ENCODE measurements at regions not wholly inside any gene's neighbourhood (a gene's known extent, or its start where the extent isn't known, plus 50 kb on each side); places are given as distances from the start of the nearest gene placed in this dataset.
A peak's percentile ranks its signal among the peaks of the same experiment; 100 is the strongest.

- DNase-seq, result no peak
These were observed 205.8 kb downstream of the SPCS3 start for GRCh38 chr4:176525576-176525975.

DNA sequence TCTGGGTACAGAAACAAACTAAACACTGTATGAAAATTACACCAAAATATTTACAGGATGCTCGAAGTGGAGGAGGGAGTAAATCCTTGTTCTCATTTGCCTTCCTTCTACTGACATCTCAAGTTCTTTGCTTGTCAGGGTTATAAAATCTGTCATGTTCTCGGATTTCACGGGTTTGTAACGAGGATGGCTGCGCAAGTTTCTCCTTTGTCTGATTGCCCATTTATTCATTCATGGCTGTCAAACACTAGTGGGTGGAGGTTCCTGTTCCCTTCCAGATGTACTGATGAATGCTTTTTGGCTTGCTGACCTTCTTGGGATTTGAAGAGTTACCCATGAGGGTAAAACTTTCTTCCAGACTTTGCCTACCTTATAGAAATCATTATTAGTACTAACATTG, 206.9 kb downstream of the SPCS3 start:
- DNase-seq, result no peak

- DNase-seq, result no peak
These were observed 209.8 kb downstream of the SPCS3 start for GRCh38 chr4:176529574-176529973.

DNA sequence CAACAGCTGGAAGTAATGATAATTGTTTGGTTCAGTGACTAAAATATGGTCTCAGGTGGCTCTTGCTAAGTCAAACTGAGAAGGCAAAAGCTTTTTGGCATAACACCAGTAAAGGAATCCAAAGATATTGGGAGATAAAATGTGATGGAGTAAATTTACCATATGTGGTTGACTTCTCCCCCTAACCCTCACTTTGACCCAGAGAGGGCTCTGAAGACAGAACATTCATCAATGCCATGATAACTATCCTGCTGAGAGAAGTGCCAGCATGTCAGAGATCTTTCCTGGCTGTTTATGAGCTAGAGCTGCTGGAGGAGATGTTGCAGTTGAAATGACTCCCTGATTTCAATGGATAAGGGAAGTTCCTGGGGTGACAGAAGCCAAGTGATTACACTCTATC, 213.4 kb downstream of the SPCS3 start:
- DNase-seq, result no peak

DNA sequence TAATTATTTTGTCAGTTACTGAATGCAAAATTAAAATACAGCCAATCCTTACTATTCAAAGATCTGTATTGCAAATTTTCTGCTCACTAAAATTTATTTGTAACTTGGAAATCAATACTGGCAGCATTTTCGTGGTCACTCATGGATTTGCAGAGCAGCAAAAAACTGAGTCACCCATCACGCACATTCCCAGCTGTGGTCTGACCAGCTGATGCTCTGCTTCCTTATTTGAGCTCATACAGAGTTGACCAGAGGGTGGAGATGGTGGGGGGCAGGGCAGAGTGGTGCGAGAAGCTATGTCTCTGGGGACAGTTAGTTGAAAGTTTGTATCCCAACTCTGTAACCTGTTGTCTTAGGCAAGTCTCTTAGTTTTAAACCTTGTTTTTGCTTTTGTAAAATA, 214.8 kb downstream of the SPCS3 start:
- DNase-seq, result no peak

GRCh38 chr4:176538217-176538925, 218.6 kb downstream of the SPCS3 start:
- no peak for DNase-seq

- DNase-seq, result no peak
These were observed 219.5 kb downstream of the SPCS3 start for GRCh38 chr4:176539091-176539784.

DNA sequence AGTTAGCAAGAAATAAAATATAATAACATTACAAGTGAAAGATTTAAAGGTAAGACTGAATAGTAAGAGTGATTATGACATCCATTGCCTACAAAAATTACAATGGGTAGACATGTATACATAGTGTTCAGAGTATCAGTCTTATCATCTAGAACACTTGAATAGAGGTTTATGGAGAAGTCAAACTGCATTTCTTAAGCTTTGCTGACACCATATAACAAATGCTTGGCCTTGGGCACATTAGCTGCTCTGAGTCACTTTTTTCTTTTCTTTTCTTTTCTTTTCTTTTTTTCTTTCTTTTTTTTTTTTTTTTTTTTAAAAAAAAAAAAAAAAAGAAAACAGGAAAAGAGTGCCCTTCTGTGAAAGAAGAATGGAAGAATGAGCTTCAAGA, 220.0 kb downstream of the SPCS3 start:
- no peak for DNase-seq

DNA sequence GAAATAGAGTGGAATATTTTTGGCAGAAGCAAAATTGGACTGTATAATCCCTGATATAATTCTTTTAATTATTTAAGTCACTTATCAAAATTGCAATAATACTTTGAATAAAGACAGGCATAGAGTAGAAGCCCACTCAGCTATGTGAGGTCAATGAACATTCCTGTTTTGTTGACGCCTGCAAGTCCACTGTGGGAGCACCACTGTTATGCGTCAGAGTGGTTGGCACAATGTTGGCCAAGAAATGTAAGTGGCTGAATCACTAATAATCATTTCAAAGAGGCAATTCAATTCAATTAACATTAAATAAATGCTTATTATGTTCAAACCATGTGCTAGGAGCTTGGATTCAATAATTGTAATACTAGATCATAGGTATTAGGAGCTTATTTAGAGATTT, 221.0 kb downstream of the SPCS3 start:
- no peak for DNase-seq

DNA sequence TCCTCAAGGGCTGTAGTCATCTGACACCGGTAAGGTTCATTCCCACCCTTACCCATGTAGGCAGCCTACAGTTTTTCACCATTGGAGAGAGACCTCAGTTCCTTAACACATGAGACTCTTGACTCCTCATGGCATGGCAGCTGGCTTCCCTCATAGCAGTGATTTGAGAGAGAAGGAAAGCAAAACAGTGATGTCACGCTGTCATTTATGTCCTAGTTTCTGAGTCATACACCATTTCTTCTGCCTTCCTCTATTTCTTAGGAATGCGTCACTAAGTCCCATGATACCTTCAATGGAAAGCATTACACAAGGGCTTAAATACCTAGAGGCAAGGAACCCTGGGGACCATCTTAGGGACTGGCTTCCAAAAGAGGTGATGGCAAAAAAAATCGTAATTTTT, 226.1 kb downstream of the SPCS3 start:
- no peak for DNase-seq

DNA sequence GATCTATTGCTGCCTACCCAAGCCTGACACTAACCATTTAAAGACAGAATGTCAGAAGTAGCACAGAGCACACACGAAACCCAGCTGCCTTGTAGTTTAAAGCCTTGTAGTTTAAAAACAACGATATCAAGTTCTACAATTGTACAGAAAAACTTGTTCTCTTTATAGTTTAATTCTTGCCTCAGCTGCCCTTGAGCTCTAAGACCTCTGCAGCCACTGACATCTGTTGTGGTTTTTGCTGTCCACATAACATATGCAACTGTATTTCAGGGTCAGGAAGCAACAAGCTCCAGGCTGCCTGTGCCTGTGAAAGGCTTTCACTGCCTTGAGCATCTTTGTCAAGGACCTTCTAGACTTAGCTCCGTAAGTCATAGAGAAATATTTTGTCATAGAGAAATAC, 227.2 kb downstream of the SPCS3 start:
- no peak for DNase-seq

DNA sequence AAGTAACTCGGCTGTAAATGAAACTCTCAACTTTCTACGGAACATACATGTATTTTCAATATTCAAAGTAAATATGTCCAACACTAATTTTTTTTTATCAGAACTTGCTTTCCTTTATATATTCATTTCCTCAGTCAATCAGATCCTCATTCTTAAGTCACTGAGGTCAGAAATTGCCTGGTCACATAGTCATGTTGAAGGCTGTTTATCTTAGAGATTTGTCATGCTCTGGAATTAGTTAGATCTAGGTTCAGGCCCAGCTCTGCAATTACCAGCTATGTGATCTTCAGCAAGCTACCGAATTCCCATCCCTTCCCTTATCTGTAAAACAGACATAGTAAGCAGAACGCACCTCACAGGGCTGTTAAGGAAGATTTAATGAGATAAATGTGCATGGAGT, 228.8 kb downstream of the SPCS3 start:
- DNase-seq, result no peak

DNA sequence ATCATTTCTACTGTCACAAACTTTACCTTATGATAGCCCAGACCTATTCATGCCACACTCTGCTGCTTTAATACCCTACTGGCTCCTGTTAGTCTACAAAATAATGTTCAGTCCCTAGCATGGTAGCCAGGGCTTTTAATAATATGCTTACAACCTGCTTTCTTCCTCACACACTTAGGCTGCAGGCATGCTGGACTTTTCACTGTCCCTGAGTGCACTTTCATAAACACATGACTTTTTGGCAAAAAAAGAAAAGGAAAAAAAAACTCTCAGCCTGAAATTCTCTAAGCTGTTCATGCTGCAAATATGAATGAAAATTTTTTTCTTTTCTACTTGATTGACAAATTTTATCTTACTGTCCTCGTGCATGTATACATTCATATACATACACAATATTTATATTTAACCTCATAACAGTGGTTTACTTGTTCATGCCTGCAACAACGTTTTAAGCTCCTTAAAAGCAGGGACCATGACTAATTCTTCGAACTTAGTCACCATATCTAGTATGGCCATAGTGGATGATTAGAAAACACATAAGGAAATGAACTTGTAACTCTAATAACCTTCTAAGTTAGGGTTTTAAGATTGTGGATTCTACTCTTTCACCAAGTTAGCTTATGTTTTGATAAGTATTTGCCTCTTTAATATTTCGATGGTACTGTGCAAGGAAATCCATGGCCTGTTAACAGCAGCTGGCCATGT, 229.5 kb downstream of the SPCS3 start:
- DNase-seq, result no peak

GRCh38 chr4:176558661-176559060, 234.1 kb downstream of the VEGFC start:
- no peak for DNase-seq

DNA sequence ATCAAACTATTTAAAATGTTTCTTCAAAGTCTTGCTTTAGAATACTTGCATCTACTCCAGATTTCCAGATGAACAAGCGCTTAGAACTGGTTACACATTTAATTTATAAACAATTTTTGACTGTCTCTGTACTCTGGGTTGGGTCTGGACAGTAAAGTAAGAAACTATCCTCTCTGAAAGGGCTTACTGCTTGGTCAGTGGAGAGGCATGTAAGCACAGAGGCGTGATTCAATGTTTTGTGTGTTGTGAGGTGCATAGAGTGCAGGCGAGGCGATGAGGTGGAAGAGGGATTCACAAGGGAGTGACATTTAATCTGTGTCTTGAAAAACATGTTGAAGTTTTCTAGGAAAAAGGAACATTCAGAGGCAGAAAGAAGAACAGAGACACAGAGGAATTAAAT, 231.4 kb downstream of the VEGFC start:
- DNase-seq, result no peak

- DNase-seq, result no peak
These were observed 229.1 kb downstream of the VEGFC start for GRCh38 chr4:176563591-176563990.

DNA sequence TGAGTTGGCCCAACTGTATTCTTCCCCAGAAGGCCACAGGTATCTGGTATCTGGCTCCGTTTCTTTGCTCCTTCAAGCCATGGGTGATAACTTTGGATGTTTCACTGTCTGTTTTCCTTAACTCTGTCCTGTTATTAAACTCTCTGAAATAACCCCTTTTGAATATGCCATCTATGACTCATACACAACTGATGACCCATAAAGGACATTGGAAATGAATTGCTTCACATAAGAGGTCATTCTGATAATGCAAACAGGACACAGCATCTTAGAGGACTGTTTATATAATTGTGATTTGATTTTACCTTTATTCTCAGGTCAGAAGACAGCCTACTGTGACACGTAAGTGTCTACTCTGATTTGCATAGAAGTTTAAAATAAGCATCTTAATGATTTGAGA, 227.7 kb downstream of the VEGFC start:
- no peak for DNase-seq

DNA sequence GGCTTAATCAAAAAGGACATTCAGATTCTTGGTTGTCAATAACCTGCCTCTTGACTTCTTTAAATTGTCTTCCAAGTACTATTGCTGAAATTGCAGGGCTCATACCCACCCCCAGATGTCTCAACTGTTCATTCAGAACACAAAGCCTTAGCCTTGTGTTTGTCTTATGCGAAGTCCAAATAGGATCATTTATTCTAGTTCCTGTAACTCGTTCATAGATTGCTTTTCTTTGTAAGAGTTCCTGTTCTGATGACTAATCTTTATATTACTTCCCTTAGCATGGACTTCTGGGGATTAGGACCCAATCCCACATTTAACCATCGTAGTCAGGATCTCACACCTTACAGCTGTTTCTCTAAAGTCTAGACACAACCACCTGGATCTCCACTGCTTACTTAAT, 226.0 kb downstream of the VEGFC start:
- no peak for DNase-seq

- no peak for DNase-seq
These were observed 224.5 kb downstream of the VEGFC start for GRCh38 chr4:176568238-176568637.

DNA sequence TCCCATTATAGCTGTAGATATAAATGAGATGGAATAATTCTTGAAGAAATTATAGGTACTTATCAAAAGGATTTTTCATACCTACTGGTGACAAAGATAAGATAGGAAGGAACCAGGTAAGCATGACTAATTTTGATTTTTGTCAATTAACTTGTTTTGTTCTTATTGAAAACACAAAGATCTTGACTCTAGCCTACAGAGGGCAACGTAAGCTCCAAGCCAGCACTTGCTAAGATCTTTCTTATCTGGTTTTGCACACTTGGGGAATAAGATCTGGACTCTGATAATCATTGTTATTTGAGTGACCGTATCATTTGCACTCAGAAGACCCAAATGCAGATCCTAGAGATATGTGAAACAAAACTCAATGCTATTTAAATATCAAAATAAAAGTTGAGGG, 223.4 kb downstream of the VEGFC start:
- no peak for DNase-seq

GRCh38 chr4:176571206-176571605, 221.5 kb downstream of the VEGFC start:
- DNase-seq, result no peak

DNA sequence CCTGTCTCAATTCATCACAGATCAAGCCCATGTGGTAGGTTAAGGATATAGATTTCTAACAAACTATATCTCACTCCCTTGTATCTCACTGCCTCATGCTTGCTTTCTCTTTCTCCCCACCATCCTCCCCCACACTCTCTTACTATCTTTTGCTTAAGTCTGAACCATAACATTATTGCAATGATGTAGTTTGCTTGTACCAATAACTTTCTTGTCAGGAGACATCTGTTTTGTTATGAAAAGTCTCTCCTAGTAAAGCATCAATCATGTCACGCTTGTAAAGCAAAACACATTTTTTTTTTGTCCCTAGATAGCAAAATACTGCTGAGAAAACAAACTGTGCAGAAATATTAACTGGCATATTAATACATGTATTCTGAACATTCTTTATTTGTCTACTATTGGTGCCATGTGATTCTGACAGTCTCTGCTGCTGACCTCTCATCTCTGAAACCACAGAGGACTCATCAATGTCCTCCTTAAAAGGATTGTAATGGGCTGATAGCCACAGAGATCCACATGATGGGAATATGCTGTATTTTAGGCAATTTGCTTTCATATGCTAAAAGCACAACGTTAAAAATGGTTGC, 217.5 kb downstream of the VEGFC start:
- DNase-seq, result no peak

DNA sequence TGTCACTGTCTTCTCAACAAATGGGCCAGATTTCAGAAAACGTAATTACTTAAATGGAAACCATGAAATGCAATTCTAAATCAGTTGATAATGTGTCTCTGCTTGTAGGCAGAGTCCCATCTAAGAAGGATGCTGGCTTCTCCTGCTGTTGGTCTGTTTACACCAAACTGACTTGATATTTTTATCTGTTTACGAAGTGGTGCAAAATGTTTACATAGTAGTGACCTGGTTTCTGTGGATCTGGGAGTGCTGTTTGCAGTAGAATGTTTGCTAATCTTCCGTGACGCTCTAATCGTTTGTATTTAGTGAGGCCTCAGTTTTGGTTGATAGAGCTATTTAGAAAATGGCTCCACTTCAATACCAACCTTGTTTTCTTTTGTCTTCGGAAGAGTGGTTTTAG, 213.5 kb downstream of the VEGFC start:
- peak; percentile 59 for DNase-seq

- no peak for DNase-seq
These were observed 209.4 kb downstream of the VEGFC start for GRCh38 chr4:176583278-176583677.

Data from NCI-H774 (cell line).